Breast epithelium (tissue), 4 donors: ENCODE measurements at regions not wholly inside any gene's neighbourhood (a gene's known extent, or its start where the extent isn't known, plus 50 kb on each side); places are given as distances from the start of the nearest gene placed in this dataset.

Experiments used
- DNase-seq, 2 donors: peaks; one replicate each; pipeline ENCODE4 v3.0.0-alpha.2; 2019; ENCODE audit warnings: low spot score in 2 of 2
- H3K27ac ChIP-seq, 2 donors: fragments of 200-600 bp; sonication (generic) in 1 of 2; one replicate each; pipeline ENCODE4 v1.5.1; 2016 to 2019; ENCODE audit warnings: mild to moderate bottlenecking in 1 of 2
- H3K27me3 ChIP-seq, 2 donors: fragments of 200-600 bp; sonication (generic) in 1 of 2; one replicate each; pipeline versions ENCODE4 v1.5.1 to v1.6.0; 2017 to 2019; ENCODE audit warnings: control low read depth in 1 of 2, mild to moderate bottlenecking in 1 of 2
- H3K36me3 ChIP-seq: fragments of 200-600 bp; one replicate; pipeline ENCODE4 v1.5.1; 2019
- H3K4me1 ChIP-seq, 2 donors: fragments of 200-600 bp; sonication (generic); one replicate each; pipeline ENCODE4 v1.5.1; 2016 to 2019; ENCODE audit warnings: control low read depth in 1 of 2
- H3K4me3 ChIP-seq, 3 donors: fragments of 200-600 bp; sonication (generic); 1 replicate in 2 of 3; 2 replicates in 1 of 3; pipeline ENCODE4 v1.5.1; 2016 to 2019; ENCODE audit warnings: mild to moderate bottlenecking in 3 of 3, moderate library complexity in 2 of 3
- H3K9me3 ChIP-seq, 2 donors: fragments of 200-600 bp; sonication (generic) in 1 of 2; one replicate each; pipeline ENCODE4 v1.5.1; 2016 to 2019; ENCODE audit warnings: control low read depth in 1 of 2
- POLR2A ChIP-seq: fragments of 450-650 bp; IDR thresholded peaks from one replicate; pipeline ENCODE4 v1.6.1; 2016; ENCODE audit warnings: antibody characterized with exemption, mild to moderate bottlenecking, moderate library complexity
- POLR2AphosphoS5 ChIP-seq, 3 donors: sonication (generic); formaldehyde crosslinking; IDR thresholded peaks; one replicate each; pipeline ENCODE4 v1.6.1; 2017; ENCODE audit warnings: antibody characterized with exemption in 3 of 3
- intact Hi-C: fragments of 100-400 bp; cut with DNase I; formaldehyde crosslinking; loops from one replicate; pipeline ENCODE4 v1.15.1; 2023; ENCODE audit warnings: low total_unique reads
- TF ChIP-seq, protein P1 (sequence below), 3 donors: fragments of 450-650 bp; IDR thresholded peaks; one replicate each; pipeline ENCODE4 v1.5.1; 2016 to 2017; ENCODE audit warnings: antibody characterized with exemption in 3 of 3, mild to moderate bottlenecking in 3 of 3, moderate library complexity in 3 of 3

DNA sequence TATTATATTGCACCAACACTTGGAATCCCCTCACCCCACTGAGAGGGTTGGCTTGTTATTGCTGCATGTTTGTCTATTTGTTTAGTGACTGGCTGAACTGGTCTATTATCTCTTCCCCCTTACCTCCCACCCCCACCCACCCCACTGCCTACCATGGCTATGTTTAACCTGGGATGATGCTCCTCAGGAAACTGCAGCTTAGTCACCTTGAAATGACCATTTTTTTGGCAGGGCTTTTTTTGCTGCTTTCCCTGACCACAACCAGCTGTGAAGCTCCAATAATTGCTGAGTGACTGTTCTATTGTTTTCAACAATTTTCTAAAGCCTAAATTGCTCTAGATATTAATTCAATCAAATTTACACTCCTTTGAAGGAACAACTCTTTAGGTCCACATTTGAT is 137.9 kb upstream of the CADM2 start:
- no peak for TF ChIP-seq POLR2A
- TF ChIP-seq, protein P1, sequence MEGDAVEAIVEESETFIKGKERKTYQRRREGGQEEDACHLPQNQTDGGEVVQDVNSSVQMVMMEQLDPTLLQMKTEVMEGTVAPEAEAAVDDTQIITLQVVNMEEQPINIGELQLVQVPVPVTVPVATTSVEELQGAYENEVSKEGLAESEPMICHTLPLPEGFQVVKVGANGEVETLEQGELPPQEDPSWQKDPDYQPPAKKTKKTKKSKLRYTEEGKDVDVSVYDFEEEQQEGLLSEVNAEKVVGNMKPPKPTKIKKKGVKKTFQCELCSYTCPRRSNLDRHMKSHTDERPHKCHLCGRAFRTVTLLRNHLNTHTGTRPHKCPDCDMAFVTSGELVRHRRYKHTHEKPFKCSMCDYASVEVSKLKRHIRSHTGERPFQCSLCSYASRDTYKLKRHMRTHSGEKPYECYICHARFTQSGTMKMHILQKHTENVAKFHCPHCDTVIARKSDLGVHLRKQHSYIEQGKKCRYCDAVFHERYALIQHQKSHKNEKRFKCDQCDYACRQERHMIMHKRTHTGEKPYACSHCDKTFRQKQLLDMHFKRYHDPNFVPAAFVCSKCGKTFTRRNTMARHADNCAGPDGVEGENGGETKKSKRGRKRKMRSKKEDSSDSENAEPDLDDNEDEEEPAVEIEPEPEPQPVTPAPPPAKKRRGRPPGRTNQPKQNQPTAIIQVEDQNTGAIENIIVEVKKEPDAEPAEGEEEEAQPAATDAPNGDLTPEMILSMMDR (IDR thresholded peaks at IDR 0.05), result no peak
- TF ChIP-seq POLR2AphosphoS5 (IDR thresholded peaks at IDR 0.05), result no peak
- Histone ChIP-seq H3K9me3 (no peaks in the 10 kb centered on the region), H3K27me3 (no peaks in the 10 kb centered on the region), H3K4me3 (no peak overlapping the region), H3K36me3 (no peaks in the 10 kb centered on the region), H3K27ac (no peak overlapping the region), H3K4me1 (no peaks in the 10 kb centered on the region)
- intact Hi-C loops, result no loop called here
- no peak for DNase-seq

DNA sequence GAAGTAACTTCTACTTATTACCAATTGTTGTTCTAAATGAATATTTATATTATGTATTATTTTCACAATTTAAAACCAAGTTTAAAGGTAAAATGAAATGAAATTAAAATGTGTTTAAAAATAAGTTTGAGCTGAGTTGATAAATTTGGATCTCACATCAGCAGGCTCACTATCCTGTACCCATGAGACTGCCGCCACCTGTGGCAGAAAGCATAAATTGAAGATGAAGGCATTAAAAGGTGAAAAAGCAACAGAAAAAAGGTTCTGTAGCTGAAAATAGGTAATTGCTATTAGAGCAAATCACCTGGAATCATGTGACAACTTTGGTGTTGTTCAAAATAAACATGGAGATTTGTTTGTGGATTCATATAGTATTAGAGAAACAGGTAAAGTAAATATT is 133.0 kb upstream of the CADM2 start:
- intact Hi-C loops, result no loop called here
- H3K36me3 ChIP-seq, result no peaks in the 10 kb centered on the region
- DNase-seq, result no peak
- TF ChIP-seq POLR2A (no peak), POLR2AphosphoS5 (IDR thresholded peaks at IDR 0.05) (no peak)
- TF ChIP-seq, protein P1 (IDR thresholded peaks at IDR 0.05), result no peak
- H3K4me3 ChIP-seq, result no peak overlapping the region
- H3K9me3 ChIP-seq, result peaks cover 0 to 5% of the 10 kb centered on the region in 2 donors
- H3K4me1 ChIP-seq, result no peaks in the 10 kb centered on the region
- no peak overlapping the region for H3K27ac ChIP-seq
- H3K27me3 ChIP-seq, result no peaks in the 10 kb centered on the region

DNA sequence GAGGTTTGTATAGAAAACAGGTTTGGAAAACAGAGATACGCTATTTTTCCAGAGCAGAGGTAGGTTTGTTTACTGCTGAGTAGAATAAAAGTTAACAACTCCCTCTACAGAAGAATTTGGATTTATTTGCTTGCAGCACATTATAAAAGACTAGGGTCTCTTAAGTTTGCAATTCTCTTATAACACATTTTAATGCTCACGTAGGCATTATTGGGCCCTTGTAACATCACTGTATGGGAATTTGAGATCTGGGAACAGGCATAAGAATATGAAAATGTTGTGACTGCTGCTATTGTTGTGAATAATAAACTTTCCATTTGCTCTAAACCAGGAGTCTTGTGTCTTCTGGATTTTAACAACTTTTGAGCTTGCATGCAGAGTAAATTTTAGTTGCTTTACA is 128.3 kb upstream of the CADM2 start:
- H3K4me3 ChIP-seq, result no peak overlapping the region
- no peak overlapping the region for H3K27ac ChIP-seq
- no peak for DNase-seq
- H3K9me3 ChIP-seq, result peaks cover 0 to 9% of the 10 kb centered on the region in 2 donors
- H3K4me1 ChIP-seq, result no peaks in the 10 kb centered on the region
- TF ChIP-seq POLR2AphosphoS5 (IDR thresholded peaks at IDR 0.05), result no peak
- no peak for TF ChIP-seq POLR2A
- H3K27me3 ChIP-seq, result no peaks in the 10 kb centered on the region
- intact Hi-C loops, result no loop called here
- no peaks in the 10 kb centered on the region for H3K36me3 ChIP-seq

DNA sequence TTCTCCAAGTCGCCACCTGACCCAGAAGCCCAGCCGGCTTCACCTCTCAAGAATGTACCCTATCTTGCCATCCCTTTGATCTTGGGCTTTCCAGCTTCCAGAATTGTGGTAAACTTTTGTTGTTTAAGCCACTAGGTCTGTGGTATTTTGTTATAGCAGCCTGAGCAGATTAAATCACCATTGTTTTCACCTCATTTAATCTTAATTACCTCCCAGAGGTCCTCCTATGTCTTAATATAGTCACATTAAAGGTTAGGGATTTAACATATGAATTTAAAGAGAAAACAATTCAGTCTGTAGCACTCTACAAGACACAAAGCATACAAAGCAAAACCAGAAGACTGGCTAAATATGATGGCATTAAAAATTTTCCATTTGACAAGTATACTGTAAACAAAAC is 123.4 kb upstream of the CADM2 start:
- H3K4me3 ChIP-seq, result no peak overlapping the region
- H3K27me3 ChIP-seq, result no peaks in the 10 kb centered on the region
- H3K4me1 ChIP-seq, result no peaks in the 10 kb centered on the region
- H3K9me3 ChIP-seq, result peaks cover 0 to 8% of the 10 kb centered on the region in 2 donors
- no peak overlapping the region for H3K27ac ChIP-seq
- no peak for DNase-seq
- intact Hi-C loops, result no loop called here
- TF ChIP-seq POLR2A (no peak), POLR2AphosphoS5 (IDR thresholded peaks at IDR 0.05) (no peak)
- TF ChIP-seq, protein P1 (IDR thresholded peaks at IDR 0.05), result no peak
- H3K36me3 ChIP-seq, result no peaks in the 10 kb centered on the region

DNA sequence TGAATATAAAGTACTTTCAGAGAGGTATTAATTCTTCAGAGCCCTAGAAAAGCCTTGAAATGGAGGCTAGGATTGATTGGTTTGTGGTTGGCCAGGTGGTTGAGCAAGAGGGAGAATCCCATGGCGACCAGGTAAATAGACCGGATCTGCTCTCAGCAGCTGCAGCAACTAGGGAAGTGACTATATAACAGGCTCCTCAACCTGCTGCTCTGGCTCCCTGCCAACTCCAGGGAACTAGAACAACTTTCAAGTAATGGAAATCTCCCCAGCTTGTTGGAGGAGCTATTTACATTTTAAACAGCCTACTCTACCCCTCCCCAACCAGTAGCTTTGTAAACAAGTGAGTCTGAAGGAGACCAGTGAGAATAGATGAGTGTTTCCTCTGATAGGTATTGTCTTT is 121.8 kb upstream of the CADM2 start:
- Histone ChIP-seq H3K27me3 (no peaks in the 10 kb centered on the region), H3K4me1 (no peaks in the 10 kb centered on the region), H3K27ac (no peak overlapping the region), H3K36me3 (no peaks in the 10 kb centered on the region), H3K4me3 (no peak overlapping the region), H3K9me3 (no peaks in the 10 kb centered on the region)
- DNase-seq, result peak in 1 of 2 donors; percentile 75
- no peak for TF ChIP-seq POLR2A
- TF ChIP-seq, protein P1 (IDR thresholded peaks at IDR 0.05), result no peak
- no peak for TF ChIP-seq POLR2AphosphoS5 (IDR thresholded peaks at IDR 0.05)
- intact Hi-C loops, result no loop called here

DNA sequence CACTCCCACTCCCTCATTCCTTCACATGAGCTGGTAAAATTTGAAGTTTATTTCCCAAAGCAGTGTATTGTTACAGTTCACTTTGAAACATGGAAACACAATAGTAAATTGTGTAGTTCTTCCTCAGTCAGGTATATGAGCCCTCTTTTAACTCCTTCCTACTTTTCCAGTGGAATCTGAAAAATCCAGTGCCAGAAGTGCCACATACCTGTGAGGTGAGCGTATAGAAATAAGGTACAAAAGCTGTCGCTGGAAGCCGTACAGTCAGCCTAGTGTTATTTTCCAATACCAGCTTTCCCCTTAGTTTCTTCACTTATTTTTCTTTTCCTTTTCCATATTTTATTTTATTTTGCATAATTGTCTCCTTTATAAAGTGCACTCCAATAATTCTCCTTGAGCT is 81.7 kb upstream of the CADM2 start:
- H3K9me3 ChIP-seq, result no peaks in the 10 kb centered on the region
- intact Hi-C loops, result no loop called here

More for the DNA sequence above, 81.7 kb upstream of the CADM2 start:
- H3K27me3 ChIP-seq, result no peaks in the 10 kb centered on the region
- H3K27ac ChIP-seq, result no peak overlapping the region
- no peak for DNase-seq
- H3K4me1 ChIP-seq, result no peaks in the 10 kb centered on the region
- H3K4me3 ChIP-seq, result no peak overlapping the region
- H3K36me3 ChIP-seq, result no peaks in the 10 kb centered on the region
- TF ChIP-seq POLR2AphosphoS5 (IDR thresholded peaks at IDR 0.05), result no peak
- TF ChIP-seq, protein P1 (IDR thresholded peaks at IDR 0.05), result no peak
- TF ChIP-seq POLR2A, result no peak
